ENCODE measurements at regions not wholly inside any gene's neighbourhood (a gene's known extent, or its start where the extent isn't known, plus 50 kb on each side); places are given as distances from the start of the nearest gene placed in this dataset.

DNA sequence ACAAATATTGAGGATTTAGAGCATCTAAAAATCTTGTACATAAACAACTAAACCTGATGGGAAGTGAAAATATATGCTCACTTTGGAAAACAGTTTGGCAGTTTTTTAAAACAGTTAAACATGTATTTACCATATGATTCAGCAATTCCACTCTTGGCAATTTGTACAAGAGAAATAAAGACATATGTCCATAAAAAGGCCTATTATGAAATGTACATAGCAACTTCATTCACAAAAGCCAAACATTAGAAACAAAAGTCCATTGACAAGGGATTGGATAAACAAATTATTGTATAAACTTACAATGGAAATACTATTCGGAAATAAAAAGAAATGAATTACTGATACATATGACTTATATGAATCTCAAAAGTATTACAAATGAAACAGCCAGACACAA, 196.2 kb upstream of the SLC24A2 start:
- H3K27ac ChIP-seq (ENCODE audit: low read depth, low read length), result no peak overlapping the region
- TF ChIP-seq RBBP5 (IDR thresholded peaks at IDR 0.05; ENCODE audit: borderline replicate concordance, low read depth, low read length) (no peak), CBX5 (IDR thresholded peaks at IDR 0.05; ENCODE audit: low read depth, low read length) (no peak), KDM1A (IDR thresholded peaks at IDR 0.05; ENCODE audit: borderline replicate concordance, low read length) (no peak), CREB1 (IDR thresholded peaks at IDR 0.05) (no peak), GABPA (IDR thresholded peaks at IDR 0.05; ENCODE audit: borderline replicate concordance, insufficient read depth, low read length) (no peak), EP300 (IDR thresholded peaks at IDR 0.05; ENCODE audit: borderline replicate concordance in 1 of 2, low read depth in 2 of 2, low read length in 2 of 2) (no peak)

More for the DNA sequence above, 196.2 kb upstream of the SLC24A2 start:
- Histone ChIP-seq H4K8ac (ENCODE audit: extremely low read depth, insufficient read depth, low read length) (no peak overlapping the region), H4K20me1 (replicated peaks in 1 of 2; ENCODE audit: control insufficient read depth in 1 of 2, insufficient read depth in 2 of 2, low read length in 2 of 2) (no peaks in the 10 kb centered on the region), H3K23ac (ENCODE audit: insufficient read length) (no peak overlapping the region), H2BK120ac (replicated peaks; ENCODE audit: low read depth, low read length) (no peak overlapping the region), H2AK5ac (ENCODE audit: low read depth, low read length) (no peak overlapping the region), H2BK5ac (ENCODE audit: low read depth, low read length) (no peak overlapping the region), H3K18ac (ENCODE audit: extremely low read depth, low read length) (no peak overlapping the region), H3K79me2 (ENCODE audit: control insufficient read depth in 1 of 2, insufficient read depth in 2 of 2, low read length in 2 of 2) (no peaks in the 10 kb centered on the region), H2BK20ac (ENCODE audit: low read length) (no peak overlapping the region), H2BK15ac (ENCODE audit: low read length) (no peak overlapping the region), H3K4me2 (ENCODE audit: insufficient read depth in 1 of 2, low read depth in 2 of 2, low read length in 2 of 2) (no peak overlapping the region), H3K9ac (replicated peaks in 1 of 4; ENCODE audit: extremely low read depth in 1 of 4, low read depth in 3 of 4, low read length in 3 of 4) (no peak overlapping the region), H4K5ac (ENCODE audit: insufficient read length, low read depth, low read length) (no peak overlapping the region), H4K91ac (replicated peaks; ENCODE audit: insufficient read length, low read length) (no peak overlapping the region), H3K56ac (replicated peaks; ENCODE audit: insufficient read length, low read depth, low read length) (no peak overlapping the region), H2AFZ (ENCODE audit: low read length) (no peak overlapping the region), H3K4ac (replicated peaks; ENCODE audit: insufficient read length, low read depth, low read length) (no peak overlapping the region), H3K36me3 (ENCODE audit: control insufficient read depth in 2 of 4, insufficient read depth in 4 of 4, low read length in 3 of 4) (no peaks in the 10 kb centered on the region), H3K79me1 (ENCODE audit: low read depth, low read length) (no peaks in the 10 kb centered on the region), H3K9me3 (ENCODE audit: insufficient read depth in 2 of 2, low read depth in 1 of 2, low read length in 1 of 2) (no peaks in the 10 kb centered on the region), H3K27me3 (replicated peaks in 1 of 4; ENCODE audit: control insufficient read depth in 3 of 4, extremely low read depth in 1 of 4, insufficient read depth in 3 of 4, low read length in 3 of 4) (no peaks in the 10 kb centered on the region), H2BK12ac (ENCODE audit: low read depth, low read length) (no peak overlapping the region), H3K4me1 (replicated peaks in 1 of 4; ENCODE audit: control insufficient read depth in 3 of 4, insufficient read depth in 4 of 4, low read length in 3 of 4) (no peaks in the 10 kb centered on the region), H3K14ac (ENCODE audit: insufficient read length) (no peak overlapping the region), H3K4me3 (ENCODE audit: extremely low read depth in 1 of 4, insufficient read depth in 2 of 4, low read depth in 3 of 4, low read length in 4 of 4) (no peak overlapping the region), H3K23me2 (ENCODE audit: low read depth, low read length) (no peaks in the 10 kb centered on the region)
- ChIA-PET POLR2A (ENCODE audit: partially characterized antibody) (no interaction called here), CTCF (ENCODE audit: partially characterized antibody) (no interaction called here)
- 97% methylated on average over 1 of the region's 1 CpG; no CpG with 5 or more reads in 1 of the 2 experiments for WGBS, 2 experiments (ENCODE audit: extremely low coverage in 1 of 2, insufficient coverage in 1 of 2, insufficient read length in 1 of 2, insufficient replicate concordance in 2 of 2, low coverage in 1 of 2, low lambda C conversion rate in 2 of 2, missing lambda C conversion rate in 1 of 2)
- FAIRE-seq (no peak), DNase-seq (ENCODE audit: low read depth in 1 of 2, low spot score in 2 of 2) (no peak)

All from H1 (cell line).